ENCODE measurements at regions not wholly inside any gene's neighbourhood (a gene's known extent, or its start where the extent isn't known, plus 50 kb on each side); places are given as distances from the start of the nearest gene placed in this dataset.

DNA sequence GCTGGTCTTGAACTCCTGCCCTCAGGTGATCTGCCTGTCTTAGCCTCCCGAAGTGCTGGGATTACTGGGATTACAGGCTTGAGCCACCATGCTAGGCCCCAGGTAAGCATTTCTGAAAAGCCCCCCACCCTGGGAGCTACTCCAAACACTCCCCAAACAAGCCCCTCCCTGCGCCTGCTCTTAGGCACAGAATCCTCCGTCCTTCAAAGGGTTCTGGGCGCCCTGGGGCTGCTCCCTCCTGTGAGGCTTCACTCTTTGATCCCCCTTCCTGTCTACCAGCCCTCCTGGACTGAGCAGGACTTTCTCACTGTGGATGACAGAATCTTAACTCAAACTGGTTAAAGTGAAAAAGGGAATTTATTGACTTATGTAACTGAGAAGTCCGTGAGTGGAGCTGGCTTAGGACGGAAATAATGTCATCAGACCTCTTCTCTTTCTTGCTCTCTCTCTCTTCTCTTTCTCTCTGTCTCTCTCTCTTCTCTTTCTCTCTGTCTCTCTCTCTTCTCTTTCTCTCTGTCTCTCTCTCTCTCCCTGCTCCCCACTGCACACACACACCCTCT is 66.9 kb upstream of the CLMN start:
- peaks cover 0 to 25% of the 10 kb centered on the region in 2 experiments for H3K27me3 ChIP-seq (replicated peaks in 1 of 2; ENCODE audit: control insufficient read depth in 2 of 2, extremely low read depth in 1 of 2, insufficient read depth in 2 of 2, low read length in 1 of 2)
- ChIA-PET CTCF (no interaction called here), POLR2A (no interaction called here)
- no peaks in the 10 kb centered on the region for H3K36me3 Mint-ChIP-seq
- peaks cover 3 to 21% of the 10 kb centered on the region in 2 donors for H3K27me3 Mint-ChIP-seq
- no peaks in the 10 kb centered on the region for H3K4me1 Mint-ChIP-seq
- no peaks in the 10 kb centered on the region for H3K4me1 ChIP-seq (ENCODE audit: control insufficient read depth in 1 of 2, extremely low read depth in 1 of 2, insufficient read depth in 2 of 2, low read length in 2 of 2)
- H3K4me3 Mint-ChIP-seq, result no peak overlapping the region
- 92% methylated on average over 5 of the region's 6 CpGs for WGBS (ENCODE audit: insufficient coverage)
- H3K4me3 ChIP-seq (ENCODE audit: control insufficient read depth in 1 of 2, extremely low read depth in 1 of 2, low read length in 1 of 2), result no peak overlapping the region
- H3K36me3 ChIP-seq (ENCODE audit: control insufficient read depth in 2 of 2, extremely low read depth in 1 of 2, insufficient read depth in 1 of 2, low read length in 1 of 2), result no peaks in the 10 kb centered on the region
- DNase-seq (no peak), ATAC-seq (replicated peaks in 1 of 4) (no peak)
- H3K9me3 ChIP-seq, result no peaks in the 10 kb centered on the region
- no peak overlapping the region for H3K27ac Mint-ChIP-seq
- H3K27ac ChIP-seq (ENCODE audit: low read length), result no peak overlapping the region
- H3K9me3 Mint-ChIP-seq, result peaks cover 0 to 8% (median 0%) of the 10 kb centered on the region in 3 donors

GRCh38 chr14:95385701-95386100 is 66.0 kb upstream of the CLMN start:
- Mint-ChIP-seq H3K4me3 (no peak overlapping the region), H3K9me3 (peaks cover 0 to 6% (median 0%) of the 10 kb centered on the region in 3 donors), H3K27ac (no peak overlapping the region), H3K36me3 (no peaks in the 10 kb centered on the region), H3K27me3 (peaks cover 3 to 21% of the 10 kb centered on the region in 2 donors), H3K4me1 (no peaks in the 10 kb centered on the region)
- WGBS (ENCODE audit: insufficient coverage), result 84% methylated on average over 3 of the region's 6 CpGs
- ChIA-PET POLR2A (no interaction called here), CTCF (no interaction called here)
- H3K9me3 ChIP-seq, result no peaks in the 10 kb centered on the region
- no peak for DNase-seq
- no peaks in the 10 kb centered on the region for H3K36me3 ChIP-seq (ENCODE audit: control insufficient read depth in 2 of 2, extremely low read depth in 1 of 2, insufficient read depth in 1 of 2, low read length in 1 of 2)
- ATAC-seq (replicated peaks in 1 of 4), result no peak
- no peaks in the 10 kb centered on the region for H3K4me1 ChIP-seq (ENCODE audit: control insufficient read depth in 1 of 2, extremely low read depth in 1 of 2, insufficient read depth in 2 of 2, low read length in 2 of 2)
- H3K27me3 ChIP-seq (replicated peaks in 1 of 2; ENCODE audit: control insufficient read depth in 2 of 2, extremely low read depth in 1 of 2, insufficient read depth in 2 of 2, low read length in 1 of 2), result peaks cover 0 to 25% of the 10 kb centered on the region in 2 experiments
- H3K27ac ChIP-seq (ENCODE audit: low read length), result no peak overlapping the region
- no peak overlapping the region for H3K4me3 ChIP-seq (ENCODE audit: control insufficient read depth in 1 of 2, extremely low read depth in 1 of 2, low read length in 1 of 2)

DNA sequence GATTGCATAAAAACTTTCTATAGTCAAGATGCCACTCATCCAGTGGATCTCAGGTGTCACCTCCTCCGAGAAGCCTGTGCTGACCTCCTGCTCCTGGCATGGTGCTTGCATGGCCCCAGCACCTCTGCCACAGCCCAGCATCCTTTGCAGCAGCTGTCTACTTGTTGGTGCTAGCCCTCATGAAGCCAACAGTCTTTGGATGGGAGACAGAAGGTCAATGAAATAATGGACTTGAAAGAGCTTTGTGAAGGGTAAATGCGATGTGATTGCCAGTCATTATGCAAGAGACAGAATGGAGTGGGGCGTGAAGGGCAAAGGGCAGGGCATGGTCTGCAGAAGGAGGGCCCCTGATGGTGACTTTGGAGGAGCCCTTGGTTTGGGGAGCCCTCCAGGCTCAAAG is 63.0 kb upstream of the CLMN start:
- Mint-ChIP-seq H3K27ac (no peak overlapping the region), H3K27me3 (peaks cover 0 to 21% of the 10 kb centered on the region in 2 donors), H3K4me1 (no peaks in the 10 kb centered on the region), H3K4me3 (no peak overlapping the region), H3K9me3 (peaks cover 0 to 21% (median 10%) of the 10 kb centered on the region in 3 donors), H3K36me3 (peaks cover 4% of the 10 kb centered on the region)
- ChIA-PET CTCF (no interaction called here), POLR2A (no interaction called here)
- WGBS (ENCODE audit: insufficient coverage), result 89% methylated on average over 3 of the region's 3 CpGs
- Histone ChIP-seq H3K27ac (ENCODE audit: low read length) (no peak overlapping the region), H3K9me3 (no peaks in the 10 kb centered on the region), H3K4me1 (ENCODE audit: control insufficient read depth in 1 of 2, extremely low read depth in 1 of 2, insufficient read depth in 2 of 2, low read length in 2 of 2) (no peaks in the 10 kb centered on the region), H3K36me3 (ENCODE audit: control insufficient read depth in 2 of 2, extremely low read depth in 1 of 2, insufficient read depth in 1 of 2, low read length in 1 of 2) (no peaks in the 10 kb centered on the region), H3K4me3 (ENCODE audit: control insufficient read depth in 1 of 2, extremely low read depth in 1 of 2, low read length in 1 of 2) (no peak overlapping the region), H3K27me3 (replicated peaks in 1 of 2; ENCODE audit: control insufficient read depth in 2 of 2, extremely low read depth in 1 of 2, insufficient read depth in 2 of 2, low read length in 1 of 2) (peaks cover 0 to 24% of the 10 kb centered on the region in 2 experiments)
- DNase-seq, result no peak
- no peak for ATAC-seq (replicated peaks in 1 of 4)

- no peak overlapping the region for H3K4me3 ChIP-seq (ENCODE audit: control insufficient read depth in 1 of 2, extremely low read depth in 1 of 2, low read length in 1 of 2)
- peaks cover 0 to 29% of the 10 kb centered on the region in 2 experiments for H3K27me3 ChIP-seq (replicated peaks in 1 of 2; ENCODE audit: control insufficient read depth in 2 of 2, extremely low read depth in 1 of 2, insufficient read depth in 2 of 2, low read length in 1 of 2)
- no peak overlapping the region for H3K27ac ChIP-seq (ENCODE audit: low read length)
- no peaks in the 10 kb centered on the region for H3K9me3 ChIP-seq
- no peaks in the 10 kb centered on the region for H3K36me3 ChIP-seq (ENCODE audit: control insufficient read depth in 2 of 2, extremely low read depth in 1 of 2, insufficient read depth in 1 of 2, low read length in 1 of 2)
- ChIA-PET CTCF (no interaction called here), POLR2A (no interaction called here)
- Mint-ChIP-seq H3K36me3 (peaks cover 4% of the 10 kb centered on the region), H3K4me3 (no peak overlapping the region), H3K9me3 (peaks cover 0 to 21% (median 10%) of the 10 kb centered on the region in 3 donors), H3K27me3 (peaks cover 0 to 23% of the 10 kb centered on the region in 2 donors), H3K4me1 (no peaks in the 10 kb centered on the region), H3K27ac (no peak overlapping the region)
- 20% methylated on average over 1 of the region's 4 CpGs for WGBS (ENCODE audit: insufficient coverage)
- no peak for DNase-seq
- no peaks in the 10 kb centered on the region for H3K4me1 ChIP-seq (ENCODE audit: control insufficient read depth in 1 of 2, extremely low read depth in 1 of 2, insufficient read depth in 2 of 2, low read length in 2 of 2)
- no peak for ATAC-seq (replicated peaks in 1 of 4)
These were observed 62.0 kb upstream of the CLMN start for GRCh38 chr14:95381726-95382125.

- Mint-ChIP-seq H3K4me3 (no peak overlapping the region), H3K36me3 (peaks cover 4% of the 10 kb centered on the region), H3K27me3 (peaks cover 4 to 31% of the 10 kb centered on the region in 2 donors), H3K9me3 (peaks cover 0 to 21% (median 10%) of the 10 kb centered on the region in 3 donors), H3K4me1 (no peaks in the 10 kb centered on the region), H3K27ac (no peak overlapping the region)
- H3K27me3 ChIP-seq (replicated peaks in 1 of 2; ENCODE audit: control insufficient read depth in 2 of 2, extremely low read depth in 1 of 2, insufficient read depth in 2 of 2, low read length in 1 of 2), result peaks cover 0 to 27% of the 10 kb centered on the region in 2 experiments
- H3K27ac ChIP-seq (ENCODE audit: low read length), result no peak overlapping the region
- ChIA-PET POLR2A (no interaction called here), CTCF (no interaction called here)
- H3K4me1 ChIP-seq (ENCODE audit: control insufficient read depth in 1 of 2, extremely low read depth in 1 of 2, insufficient read depth in 2 of 2, low read length in 2 of 2), result no peaks in the 10 kb centered on the region
- H3K36me3 ChIP-seq (ENCODE audit: control insufficient read depth in 2 of 2, extremely low read depth in 1 of 2, insufficient read depth in 1 of 2, low read length in 1 of 2), result no peaks in the 10 kb centered on the region
- H3K9me3 ChIP-seq, result no peaks in the 10 kb centered on the region
- no CpG with 5 or more reads among the region's 5 CpGs for WGBS (ENCODE audit: insufficient coverage)
- no peak overlapping the region for H3K4me3 ChIP-seq (ENCODE audit: control insufficient read depth in 1 of 2, extremely low read depth in 1 of 2, low read length in 1 of 2)
- DNase-seq, result no peak
- no peak for ATAC-seq (replicated peaks in 1 of 4)
These were observed 60.8 kb upstream of the CLMN start for GRCh38 chr14:95380350-95381042.

GRCh38 chr14:95379634-95380033 is 59.9 kb upstream of the CLMN start:
- Histone ChIP-seq H3K9me3 (no peaks in the 10 kb centered on the region), H3K27ac (ENCODE audit: low read length) (no peak overlapping the region), H3K27me3 (replicated peaks in 1 of 2; ENCODE audit: control insufficient read depth in 2 of 2, extremely low read depth in 1 of 2, insufficient read depth in 2 of 2, low read length in 1 of 2) (peaks cover 0 to 29% of the 10 kb centered on the region in 2 experiments), H3K4me3 (ENCODE audit: control insufficient read depth in 1 of 2, extremely low read depth in 1 of 2, low read length in 1 of 2) (no peak overlapping the region), H3K4me1 (ENCODE audit: control insufficient read depth in 1 of 2, extremely low read depth in 1 of 2, insufficient read depth in 2 of 2, low read length in 2 of 2) (no peaks in the 10 kb centered on the region), H3K36me3 (ENCODE audit: control insufficient read depth in 2 of 2, extremely low read depth in 1 of 2, insufficient read depth in 1 of 2, low read length in 1 of 2) (no peaks in the 10 kb centered on the region)
- ATAC-seq (replicated peaks in 1 of 4) (no peak), DNase-seq (no peak)
- H3K36me3 Mint-ChIP-seq, result peaks cover 4% of the 10 kb centered on the region
- ChIA-PET CTCF (interaction anchor here in 1 of 2 donors (0.6 kb wide), 1 partner anchor 21 kb away, joined by 3 read pairs; no protein-coding TSS in a partner anchor), POLR2A (no interaction called here)
- H3K4me3 Mint-ChIP-seq, result no peak overlapping the region
- H3K4me1 Mint-ChIP-seq, result no peaks in the 10 kb centered on the region
- H3K9me3 Mint-ChIP-seq, result peaks cover 0 to 21% (median 10%) of the 10 kb centered on the region in 3 donors
- no peak overlapping the region for H3K27ac Mint-ChIP-seq
- H3K27me3 Mint-ChIP-seq, result peaks cover 8 to 27% of the 10 kb centered on the region in 2 donors
